HCEC 1CT (cell line): ENCODE measurements at regions not wholly inside any gene's neighbourhood (a gene's known extent, or its start where the extent isn't known, plus 50 kb on each side); places are given as distances from the start of the nearest gene placed in this dataset.
"Not testable (repeated sequence)": the region's sequence is repeated elsewhere in the genome, so short reads cannot be mapped to it uniquely, and the experiment has no call there.

Experiments
- DNase-seq: peaks from one replicate; pipeline ENCODE4 v3.0.0-alpha.2; 2017

DNA sequence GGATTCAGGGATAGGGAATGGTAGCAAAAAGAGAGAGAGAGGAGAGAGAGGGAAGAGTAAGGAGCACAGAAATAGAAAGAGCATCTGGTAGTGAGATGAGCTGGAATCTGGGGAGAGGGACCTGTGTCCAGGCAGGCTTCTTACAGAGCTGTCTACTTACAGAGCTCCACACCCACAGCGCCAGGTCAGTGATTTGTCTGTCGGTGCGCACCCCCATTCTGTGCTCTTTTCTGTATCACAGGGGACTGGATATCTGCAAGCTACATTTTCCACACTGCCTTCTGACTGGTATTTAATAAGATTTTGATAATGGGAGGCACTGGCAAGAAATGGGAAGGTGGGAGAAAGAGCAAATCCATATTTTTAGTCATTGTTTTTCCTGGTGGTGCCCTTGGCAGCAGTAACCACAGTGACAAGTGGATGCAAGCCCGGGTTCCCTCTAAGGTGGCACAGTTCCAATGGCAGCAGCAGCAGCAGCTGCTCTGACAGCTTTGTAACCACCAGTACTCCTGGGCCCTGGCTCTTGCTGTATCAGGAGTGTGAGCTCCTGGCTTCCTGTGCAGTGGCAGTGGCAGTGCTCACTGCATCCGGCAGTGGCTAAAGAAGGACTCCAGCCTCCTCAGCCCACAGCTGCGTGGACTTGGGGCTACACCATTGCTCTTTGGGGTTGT, 300.5 kb downstream of the TRIML1 start:
- DNase-seq, result no peak

GRCh38 chr4:188444500-188444899, 305.3 kb downstream of the TRIML1 start:
- DNase-seq, result no peak

GRCh38 chr4:188448996-188449395, 309.8 kb downstream of the TRIML1 start:
- DNase-seq, result not testable (repeated sequence)

GRCh38 chr4:188450571-188450970, 311.3 kb downstream of the TRIML1 start:
- no peak for DNase-seq

DNA sequence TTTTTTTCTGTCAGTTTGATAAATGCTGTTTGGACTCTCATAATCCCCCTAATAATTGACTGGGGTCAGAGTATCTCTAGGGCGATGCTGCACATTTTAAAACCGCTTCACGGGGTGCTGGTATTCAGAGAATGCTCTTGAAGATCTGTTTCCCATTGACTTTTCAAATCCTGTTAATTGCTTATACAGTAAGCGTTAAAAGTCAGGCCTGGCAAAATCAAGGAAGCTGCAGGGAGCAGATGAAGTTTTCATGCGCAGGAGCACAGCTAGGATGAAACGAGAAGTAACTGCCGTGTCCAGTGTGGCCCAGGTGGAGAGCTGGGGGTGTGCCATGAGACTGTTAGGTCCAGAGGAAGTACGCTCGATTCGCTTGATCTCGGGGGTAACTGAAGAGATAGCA, 312.9 kb downstream of the TRIML1 start:
- DNase-seq, result no peak

GRCh38 chr4:188454575-188454974, 315.3 kb downstream of the TRIML1 start:
- no peak for DNase-seq

GRCh38 chr4:188455062-188455752, 316.0 kb downstream of the TRIML1 start:
- no peak for DNase-seq

DNA sequence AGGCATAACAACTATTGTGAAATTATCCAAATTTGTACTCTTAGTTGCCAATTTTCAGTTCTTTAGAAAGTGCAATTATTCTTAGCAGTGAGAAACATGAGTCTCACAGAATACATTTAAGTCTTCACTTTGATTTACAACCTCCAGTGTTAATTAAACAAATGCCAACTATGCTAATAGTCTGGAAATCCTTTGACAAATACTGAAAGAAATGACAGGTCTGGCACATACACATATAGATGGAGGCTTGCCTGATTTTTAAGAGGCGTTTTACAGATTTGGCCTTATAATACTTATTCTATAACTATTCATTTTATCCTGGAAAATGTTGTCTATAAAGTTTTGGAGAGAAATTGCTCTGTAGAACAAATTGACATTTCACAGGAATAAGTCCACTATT, 320.1 kb downstream of the TRIML1 start:
- no peak for DNase-seq

DNA sequence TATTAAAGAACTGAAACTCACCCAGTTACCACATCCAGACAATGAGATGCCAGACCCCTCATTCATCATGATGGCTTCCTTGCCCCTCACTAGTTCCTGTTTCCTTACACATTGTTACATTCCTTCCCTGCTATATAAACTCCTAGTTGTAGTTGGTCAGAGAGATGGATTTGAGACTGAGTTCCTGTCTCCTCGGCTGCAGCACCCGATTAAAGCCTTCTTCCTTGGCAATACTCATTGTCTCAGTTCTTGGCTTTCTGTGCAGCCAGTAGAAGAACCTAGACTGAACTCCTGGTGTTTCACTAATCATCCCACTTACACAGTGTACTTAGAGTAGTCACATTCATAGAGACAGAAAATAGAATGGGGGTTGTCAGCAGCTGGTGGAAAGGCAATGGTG, 324.7 kb downstream of the TRIML1 start:
- no peak for DNase-seq

GRCh38 chr4:188466001-188466400, 326.8 kb downstream of the TRIML1 start:
- DNase-seq, result no peak

GRCh38 chr4:188484256-188484655, 345.0 kb downstream of the TRIML1 start:
- no peak for DNase-seq

DNA sequence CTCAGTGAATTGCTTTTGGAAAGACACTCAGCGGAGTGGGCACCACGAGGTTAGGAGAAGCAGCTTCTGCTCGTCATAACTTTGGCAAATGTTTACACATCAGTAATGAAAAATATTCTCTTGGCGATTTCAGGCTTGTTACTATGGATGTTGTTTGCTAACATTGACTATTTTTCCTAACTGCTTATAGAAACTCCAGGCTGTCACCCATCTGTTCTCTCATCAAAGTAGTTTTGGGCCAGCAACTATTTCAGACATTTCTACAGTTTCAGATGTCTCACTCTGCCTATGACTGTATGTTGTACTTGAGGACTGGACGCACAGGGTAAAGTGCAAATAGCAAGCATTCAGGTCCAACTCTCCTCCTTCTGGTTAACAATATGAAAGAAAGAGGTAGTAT, 346.7 kb downstream of the TRIML1 start:
- no peak for DNase-seq

DNA sequence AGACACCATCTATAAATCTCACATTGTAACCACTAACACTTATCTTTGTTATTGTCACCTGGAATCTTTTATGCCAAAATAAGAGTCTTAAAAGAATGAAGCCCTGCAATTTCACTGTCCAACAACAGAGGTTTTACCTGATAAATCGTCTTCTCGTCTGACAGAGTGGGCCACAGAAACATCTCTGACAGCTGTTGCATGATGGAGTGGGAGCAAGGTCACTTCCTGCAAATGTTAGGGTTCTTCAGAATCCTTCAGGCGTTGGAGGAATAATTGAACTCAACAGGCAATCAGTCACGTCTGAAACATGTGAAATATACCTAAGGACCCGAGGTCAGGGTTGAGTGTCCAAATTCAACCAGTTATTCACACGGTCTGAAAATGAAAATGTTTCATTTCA, 353.6 kb downstream of the TRIML1 start:
- no peak for DNase-seq

DNA sequence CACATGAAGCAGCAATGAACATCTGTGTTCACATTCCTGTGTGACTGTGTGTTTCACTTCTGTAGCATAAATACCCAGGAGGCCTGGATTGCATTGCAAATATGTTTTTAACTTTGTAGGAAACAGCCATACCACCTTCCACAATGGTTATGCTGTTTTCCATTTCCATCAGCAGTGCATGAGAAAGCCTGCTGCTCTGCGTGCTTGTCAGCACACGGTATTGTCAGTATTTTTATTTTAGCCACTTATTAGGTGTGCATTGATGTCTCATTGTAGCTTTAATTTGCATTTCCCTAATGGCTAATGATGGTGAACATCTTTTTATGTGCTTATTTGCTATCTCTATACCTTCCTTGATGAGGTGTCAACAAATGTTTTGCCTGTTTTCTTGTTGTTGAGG, 355.9 kb downstream of the TRIML1 start:
- DNase-seq, result no peak

DNA sequence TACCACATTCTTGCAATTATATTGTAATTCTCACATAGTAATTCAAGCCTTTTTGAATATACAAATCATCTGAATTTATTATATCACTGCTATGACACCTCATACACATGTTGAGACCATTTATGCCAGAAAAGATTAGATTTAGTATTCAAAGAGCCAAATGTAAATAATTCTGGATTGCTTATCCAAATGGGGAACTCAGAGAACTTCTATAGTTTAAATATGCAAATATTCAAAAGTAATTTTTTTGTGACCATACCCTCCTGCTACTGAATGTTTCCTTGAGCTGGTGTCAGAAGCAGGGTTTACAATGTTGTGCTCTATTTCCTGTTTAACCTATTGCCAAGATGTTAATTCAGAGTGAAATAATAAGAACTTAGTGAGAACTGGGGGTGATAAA, 372.2 kb downstream of the TRIML1 start:
- no peak for DNase-seq

DNA sequence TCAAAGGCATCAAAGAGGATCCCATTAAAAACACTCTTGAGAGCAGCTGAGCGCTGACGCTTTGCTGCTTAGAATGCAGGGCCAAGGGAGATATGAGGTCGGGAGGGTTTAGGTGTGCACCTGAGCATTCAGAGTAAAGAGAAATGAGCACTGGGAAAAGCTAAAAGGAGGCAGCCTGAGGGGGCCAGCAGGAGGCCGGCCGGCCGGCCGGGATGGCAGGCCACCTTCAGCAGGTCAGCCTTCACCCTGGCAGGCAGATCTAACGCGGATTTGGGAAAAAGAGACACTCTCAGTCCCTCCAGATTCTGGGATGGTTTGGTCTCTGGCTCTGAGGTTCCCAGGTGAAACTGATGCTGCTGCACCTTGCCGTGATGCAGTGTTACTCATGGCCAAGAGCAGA, 393.5 kb downstream of the TRIML1 start:
- DNase-seq, result no peak

- DNase-seq, result no peak
Observed at GRCh38 chr4:188534297-188534696, 395.1 kb downstream of the TRIML1 start.

GRCh38 chr4:188534917-188535316, 395.7 kb downstream of the TRIML1 start:
- DNase-seq, result no peak

GRCh38 chr4:188536826-188537225, 397.6 kb downstream of the TRIML1 start:
- no peak for DNase-seq

- DNase-seq, result no peak
Observed at GRCh38 chr4:188550296-188550695, 411.1 kb downstream of the TRIML1 start.

- no peak for DNase-seq
Observed at GRCh38 chr4:188551156-188551555, 411.9 kb downstream of the TRIML1 start.

- no peak for DNase-seq
Observed at GRCh38 chr4:188552741-188553275, 413.6 kb downstream of the TRIML1 start.

- DNase-seq, result no peak
Observed at GRCh38 chr4:188554413-188554812, 415.2 kb downstream of the TRIML1 start.

DNA sequence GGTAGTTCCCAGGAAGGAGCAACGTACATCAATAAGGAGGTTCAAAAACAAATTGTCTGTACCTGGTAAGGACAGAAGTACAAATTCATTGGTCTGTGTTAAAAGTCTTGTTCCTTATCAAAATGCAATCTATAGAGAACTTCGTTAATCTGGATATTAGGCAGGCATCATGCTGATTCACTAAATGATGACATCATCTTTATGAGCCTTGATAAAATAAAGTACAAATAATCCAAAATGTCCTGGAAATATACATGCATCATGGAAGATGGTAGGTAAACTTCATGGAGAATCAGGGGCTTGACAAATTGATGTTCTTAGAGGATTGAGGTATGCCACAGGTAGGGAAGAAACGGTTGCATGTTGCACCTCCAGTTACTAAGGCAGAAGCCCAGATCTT, 433.9 kb downstream of the TRIML1 start:
- DNase-seq, result no peak

GRCh38 chr4:188578657-188579056, 439.4 kb downstream of the TRIML1 start:
- DNase-seq, result no peak
